H9 (cell line): ENCODE measurements at regions not wholly inside any gene's neighbourhood (a gene's known extent, or its start where the extent isn't known, plus 50 kb on each side); places are given as distances from the start of the nearest gene placed in this dataset.

ENCODE experiments used
- DNase-seq: peaks from one replicate; pipeline ENCODE4 v3.0.0-alpha.2; 2017
- H2AFZ ChIP-seq: one replicate; pipeline ENCODE4 v1.6.1; 2013; ENCODE audit warnings: mild to moderate bottlenecking, low read length, control low read depth, moderate library complexity
- H2AK5ac ChIP-seq: 2 replicates; pipeline ENCODE4 v1.6.1; 2013; ENCODE audit warnings: low read length, control low read depth, mixed read lengths; ENCODE audit not compliant: insufficient read length
- H2BK120ac ChIP-seq: one replicate; pipeline ENCODE4 v1.6.1; 2013; ENCODE audit warnings: low read depth, mild to moderate bottlenecking, low read length, control low read depth, inconsistent platforms; ENCODE audit not compliant: poor library complexity, severe bottlenecking
- H2BK12ac ChIP-seq: 2 replicates; pipeline ENCODE4 v1.6.1; 2013; ENCODE audit warnings: low read length, control low read depth, mixed read lengths, low read depth; ENCODE audit not compliant: insufficient read length
- H2BK15ac ChIP-seq: 2 replicates; pipeline ENCODE4 v1.6.1; 2013; ENCODE audit warnings: low read depth, low read length, control low read depth
- H2BK20ac ChIP-seq: one replicate; pipeline ENCODE4 v1.6.1; 2013; ENCODE audit warnings: low read depth, mild to moderate bottlenecking, low read length, control low read depth, inconsistent platforms; ENCODE audit not compliant: poor library complexity, severe bottlenecking
- H2BK5ac ChIP-seq: 2 replicates; pipeline ENCODE4 v1.6.1; 2013; ENCODE audit warnings: low read length, control low read depth, mixed read lengths; ENCODE audit not compliant: insufficient read length
- H3K14ac ChIP-seq: 2 replicates; pipeline ENCODE4 v1.6.1; 2013; ENCODE audit warnings: low read length, control low read depth; ENCODE audit not compliant: insufficient read depth
- H3K18ac ChIP-seq: 2 replicates; pipeline ENCODE4 v1.6.1; 2013; ENCODE audit warnings: low read depth, mild to moderate bottlenecking, mixed read lengths, low read length, control low read depth; ENCODE audit not compliant: insufficient read length
- H3K23ac ChIP-seq: 2 replicates; pipeline ENCODE4 v1.6.1; 2013; ENCODE audit warnings: low read length, control low read depth, mixed read lengths, low read depth; ENCODE audit not compliant: insufficient read length
- H3K23me2 ChIP-seq: 2 replicates; pipeline ENCODE4 v1.6.1; 2013; ENCODE audit warnings: low read depth, mild to moderate bottlenecking, mixed read lengths, low read length, control low read depth; ENCODE audit not compliant: insufficient read length, poor library complexity, severe bottlenecking
- H3K27ac ChIP-seq: 2 replicates; pipeline ENCODE4 v1.5.1; 2013; ENCODE audit warnings: low read length, control low read depth, mixed read lengths, low read depth; ENCODE audit not compliant: insufficient read length
- H3K27me3 ChIP-seq: 2 replicates; pipeline ENCODE4 v1.6.1; 2013; ENCODE audit warnings: low read length, control low read depth, inconsistent platforms; ENCODE audit not compliant: insufficient read depth
- H3K4ac ChIP-seq: 2 replicates; pipeline ENCODE4 v1.6.1; 2013; ENCODE audit warnings: low read depth, mild to moderate bottlenecking, control low read depth, inconsistent platforms, low read length, moderate library complexity
- H3K4me1 ChIP-seq: 2 replicates; pipeline ENCODE4 v1.6.1; 2013; ENCODE audit warnings: low read length, control low read depth, inconsistent platforms; ENCODE audit not compliant: insufficient read depth
- H3K4me2 ChIP-seq: 2 replicates; pipeline ENCODE4 v1.6.1; 2013; ENCODE audit warnings: low read length, control low read depth, mixed read lengths; ENCODE audit not compliant: insufficient read length, insufficient read depth
- H3K56ac ChIP-seq: 2 replicates; pipeline ENCODE4 v1.6.1; 2013; ENCODE audit warnings: low read depth, mild to moderate bottlenecking, mixed read lengths, low read length, control low read depth; ENCODE audit not compliant: insufficient read length
- H3K79me1 ChIP-seq: 2 replicates; pipeline ENCODE4 v1.6.1; 2013; ENCODE audit warnings: low read depth, mild to moderate bottlenecking, moderate library complexity, low read length, control low read depth, inconsistent platforms; ENCODE audit not compliant: insufficient read depth, poor library complexity, severe bottlenecking
- H3K79me2 ChIP-seq: 2 replicates; pipeline ENCODE4 v1.6.1; 2013; ENCODE audit warnings: low read length, control low read depth, inconsistent platforms; ENCODE audit not compliant: insufficient read depth
- H3K9ac ChIP-seq: 2 replicates; pipeline ENCODE4 v1.6.1; 2013; ENCODE audit warnings: low read length, control low read depth, mixed read lengths; ENCODE audit not compliant: insufficient read length; ENCODE audit errors: extremely low read depth
- H3K9me3 ChIP-seq: one replicate; pipeline ENCODE4 v1.6.1; 2013; ENCODE audit warnings: low read depth, low read length, inconsistent platforms; ENCODE audit not compliant: control insufficient read depth
- H3T11ph ChIP-seq: one replicate; pipeline ENCODE4 v1.6.1; 2013; ENCODE audit warnings: mild to moderate bottlenecking, low read length, control low read depth, inconsistent platforms
- H4K20me1 ChIP-seq: one replicate; pipeline ENCODE4 v1.6.1; 2013; ENCODE audit not compliant: control insufficient read depth, insufficient read length, insufficient read depth
- H4K5ac ChIP-seq: 2 replicates; pipeline ENCODE4 v1.6.1; 2013; ENCODE audit warnings: low read depth, mild to moderate bottlenecking, mixed read lengths, low read length, control low read depth; ENCODE audit not compliant: insufficient read length
- H4K8ac ChIP-seq: replicated peaks from 2 replicates; pipeline ENCODE4 v1.6.1; 2013; ENCODE audit warnings: low read length, control low read depth, mixed read lengths, low read depth; ENCODE audit not compliant: insufficient read length
- H4K91ac ChIP-seq: 2 replicates; pipeline ENCODE4 v1.6.1; 2013; ENCODE audit warnings: low read depth, mild to moderate bottlenecking, moderate library complexity, mixed read lengths, low read length, control low read depth; ENCODE audit not compliant: insufficient read length
- H3K27ac Mint-ChIP-seq, 3 experiments: 2 replicates in 2 of 3; 3 replicates in 1 of 3; pipeline ENCODE4 v1.8.0; 2020 to 2021; ENCODE audit warnings: mixed read lengths in 3 of 3, mild to moderate bottlenecking in 1 of 3, moderate library complexity in 1 of 3
- H3K27me3 Mint-ChIP-seq: 2 replicates; pipeline ENCODE4 v1.8.0; 2021; ENCODE audit warnings: low read depth, mild to moderate bottlenecking, moderate library complexity, mixed read lengths
- H3K36me3 Mint-ChIP-seq, 3 experiments: 2 replicates in 2 of 3; 3 replicates in 1 of 3; pipeline ENCODE4 v1.8.0; 2020 to 2021; ENCODE audit warnings: low read depth in 3 of 3, mixed read lengths in 3 of 3; ENCODE audit not compliant: insufficient read depth in 1 of 3
- H3K4me1 Mint-ChIP-seq, 2 experiments: 2 replicates each; pipeline ENCODE4 v1.8.0; 2020; ENCODE audit warnings: mixed read lengths in 2 of 2
- H3K4me3 Mint-ChIP-seq, 2 experiments: 2 replicates in 1 of 2; 3 replicates in 1 of 2; pipeline ENCODE4 v1.8.0; 2020 to 2021; ENCODE audit warnings: mild to moderate bottlenecking in 2 of 2, mixed read lengths in 2 of 2, moderate library complexity in 1 of 2
- H3K9me3 Mint-ChIP-seq, 2 experiments: 2 replicates in 1 of 2; 3 replicates in 1 of 2; pipeline ENCODE4 v1.8.0; 2020; ENCODE audit warnings: mild to moderate bottlenecking in 2 of 2, mixed read lengths in 2 of 2, moderate library complexity in 1 of 2
- CTCF ChIP-seq: fragments of 200-600 bp; sonication (generic); conservative IDR thresholded peaks from 3 replicates; pipeline ENCODE4 v1.8.0; 2021; ENCODE audit warnings: antibody characterized with exemption, mild to moderate bottlenecking
- WGBS: extraction: QIAGEN DNeasy Blood & Tissue Kit; methylation state at CpG from one replicate; pipeline ENCODE4 v1.1.7; 2013; ENCODE audit warnings: missing lambda C conversion rate, low lambda C conversion rate, mixed read lengths; ENCODE audit not compliant: insufficient read length; ENCODE audit errors: extremely low coverage; 5-methylcytosine and 5-hydroxymethylcytosine counted together

GRCh38 chr2:199197448-199197847 is 260.3 kb downstream of the SATB2 start:
- Mint-ChIP-seq H3K27ac (no peak overlapping the region), H3K36me3 (no peaks in the 10 kb centered on the region; a peak in 1 of 7 replicates), H3K27me3 (no peaks in the 10 kb centered on the region), H3K9me3 (no peaks in the 10 kb centered on the region), H3K4me1 (peaks cover 0 to 12% of the 10 kb centered on the region in 2 experiments; a peak in 3 of 4 replicates), H3K4me3 (no peak overlapping the region)
- H3K23ac ChIP-seq: no peak overlapping the region
- no peak overlapping the region for H3K14ac ChIP-seq
- H3K9ac ChIP-seq: no peak overlapping the region
- no CpG with 5 or more reads among the region's 1 CpG for WGBS
- no peaks in the 10 kb centered on the region for H3K79me2 ChIP-seq
- no peak for DNase-seq
- H3K9me3 ChIP-seq: no peaks in the 10 kb centered on the region
- H4K8ac ChIP-seq: no peak overlapping the region
- H4K5ac ChIP-seq: no peak overlapping the region
- no peak for TF ChIP-seq CTCF
- no peak overlapping the region for H3T11ph ChIP-seq
- no peaks in the 10 kb centered on the region for H3K27me3 ChIP-seq
- H2AK5ac ChIP-seq: no peak overlapping the region
- H3K4ac ChIP-seq: no peak overlapping the region
- H3K56ac ChIP-seq: no peak overlapping the region
- no peak overlapping the region for H2BK15ac ChIP-seq
- H2BK12ac ChIP-seq: no peak overlapping the region
- no peaks in the 10 kb centered on the region for H3K23me2 ChIP-seq
- no peak overlapping the region for H3K18ac ChIP-seq
- no peak overlapping the region for H3K4me2 ChIP-seq
- H2BK20ac ChIP-seq: no peak overlapping the region
- H4K91ac ChIP-seq: no peak overlapping the region
- no peak overlapping the region for H3K27ac ChIP-seq
- H3K79me1 ChIP-seq: no peaks in the 10 kb centered on the region
- no peak overlapping the region for H2AFZ ChIP-seq
- H3K4me1 ChIP-seq: no peaks in the 10 kb centered on the region
- no peaks in the 10 kb centered on the region for H4K20me1 ChIP-seq
- no peak overlapping the region for H2BK120ac ChIP-seq
- H2BK5ac ChIP-seq: no peak overlapping the region
